Mesothelial cell of epicardium (in vitro differentiated cells): ENCODE measurements at regions not wholly inside any gene's neighbourhood (a gene's known extent, or its start where the extent isn't known, plus 50 kb on each side); places are given as distances from the start of the nearest gene placed in this dataset.
"Not testable (repeated sequence)": the region's sequence is repeated elsewhere in the genome, so short reads cannot be mapped to it uniquely, and the experiment has no call there.

ENCODE experiments used
- DNase-seq, 2 experiments: peaks; one replicate each; pipeline ENCODE4 v3.0.0; 2021; ENCODE audit warnings: low spot score in 2 of 2; ENCODE audit not compliant: unreplicated experiment in 2 of 2
- H3K27ac Mint-ChIP-seq: 2 replicates; pipeline ENCODE4 v1.8.0; 2021; ENCODE audit warnings: mixed read lengths
- H3K27me3 Mint-ChIP-seq: 2 replicates; pipeline ENCODE4 v1.8.0; 2021; ENCODE audit warnings: low read depth, mixed read lengths
- H3K36me3 Mint-ChIP-seq: 2 replicates; pipeline ENCODE4 v1.8.0; 2021; ENCODE audit warnings: mixed read lengths
- H3K4me1 Mint-ChIP-seq: 2 replicates; pipeline ENCODE4 v1.8.0; 2021; ENCODE audit warnings: mixed read lengths
- H3K4me3 Mint-ChIP-seq: 2 replicates; pipeline ENCODE4 v1.8.0; 2021; ENCODE audit warnings: mild to moderate bottlenecking, moderate library complexity, mixed read lengths
- H3K9me3 Mint-ChIP-seq: 2 replicates; pipeline ENCODE4 v1.8.0; 2021; ENCODE audit warnings: mixed read lengths
- CTCF ChIP-seq: fragments of 200-600 bp; sonication (generic); IDR thresholded peaks from one replicate; pipeline ENCODE4 v1.5.0; 2021; ENCODE audit warnings: antibody characterized with exemption; ENCODE audit not compliant: unreplicated experiment

- no peaks in the 10 kb centered on the region for H3K4me1 Mint-ChIP-seq
- TF ChIP-seq CTCF = no peak
- no peaks in the 10 kb centered on the region for H3K9me3 Mint-ChIP-seq
- no peak overlapping the region for H3K27ac Mint-ChIP-seq
- no peaks in the 10 kb centered on the region for H3K27me3 Mint-ChIP-seq
- no peak overlapping the region for H3K4me3 Mint-ChIP-seq
- no peaks in the 10 kb centered on the region for H3K36me3 Mint-ChIP-seq
- DNase-seq = no peak
Measured at GRCh38 chr6:164079275-164079600, 664.7 kb downstream of the QKI start.

DNA sequence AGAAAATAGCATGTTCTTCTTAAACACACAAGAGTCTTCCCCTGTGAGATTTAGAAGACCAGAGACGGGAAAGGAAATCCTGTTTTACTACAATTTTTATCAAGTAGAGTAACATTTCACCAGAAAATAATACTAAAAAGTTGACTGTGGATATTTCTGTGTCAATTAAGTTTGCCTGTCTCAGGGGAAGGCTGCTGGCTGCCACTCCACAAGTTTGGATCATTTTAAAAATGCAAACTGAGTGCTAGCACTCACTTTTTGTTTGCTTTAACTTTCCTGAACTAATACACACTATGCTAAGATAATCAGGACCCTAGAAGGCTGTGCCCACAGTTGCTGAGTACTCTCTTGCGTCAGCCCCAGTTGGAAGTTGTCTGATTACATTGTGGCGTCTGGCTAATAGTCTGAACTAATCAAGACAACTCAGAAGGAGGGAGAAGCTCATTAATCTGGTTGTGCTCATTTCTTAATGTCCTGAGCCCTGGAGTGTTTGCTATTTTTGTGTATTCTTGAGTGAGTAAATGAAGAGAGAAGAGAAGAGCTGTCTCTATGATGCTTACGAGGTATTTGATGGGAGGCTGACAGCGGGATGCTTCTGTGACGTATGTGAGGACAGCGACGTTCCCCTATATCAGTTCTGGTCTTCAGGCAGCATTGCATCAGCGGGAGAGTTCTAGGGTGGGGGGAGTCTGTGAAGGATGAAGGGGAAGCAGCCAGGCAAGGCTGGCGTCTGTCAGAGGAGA is 664.2 kb downstream of the QKI start:
- Mint-ChIP-seq H3K27me3 (no peaks in the 10 kb centered on the region), H3K9me3 (no peaks in the 10 kb centered on the region), H3K27ac (no peak overlapping the region), H3K36me3 (no peaks in the 10 kb centered on the region), H3K4me3 (no peak overlapping the region), H3K4me1 (no peaks in the 10 kb centered on the region)
- no peak for DNase-seq
- no peak for TF ChIP-seq CTCF

DNA sequence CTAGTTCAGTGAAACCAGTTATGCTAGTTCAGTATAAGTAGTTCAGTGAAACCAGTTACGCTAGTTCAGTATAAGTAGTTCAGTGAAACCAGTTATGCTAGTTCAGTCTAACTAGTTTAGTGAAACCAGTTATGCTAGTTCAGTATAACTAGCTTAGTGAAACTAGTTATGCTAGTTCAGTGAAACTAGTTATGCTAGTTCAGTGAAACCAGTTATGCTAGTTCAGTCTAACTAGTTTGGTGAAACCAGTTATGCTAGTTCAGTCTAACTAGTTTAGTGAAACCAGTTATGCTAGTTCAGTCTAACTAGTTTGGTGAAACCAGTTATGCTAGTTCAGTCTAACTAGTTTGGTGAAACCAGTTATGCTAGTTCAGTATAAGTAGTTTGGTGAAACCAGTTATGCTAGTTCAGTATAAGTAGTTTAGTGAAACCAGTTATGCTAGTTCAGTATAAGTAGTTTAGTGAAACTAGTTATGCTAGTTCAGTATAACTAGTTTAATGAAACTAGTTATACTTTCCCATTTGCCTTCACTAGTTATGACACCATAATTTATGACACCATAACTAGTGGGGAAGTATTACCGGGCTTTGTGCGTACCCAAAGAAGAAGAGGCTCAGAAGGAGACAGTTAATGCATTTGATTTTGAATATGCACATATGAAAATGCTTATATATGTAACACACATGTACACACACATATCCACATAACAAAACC is 662.5 kb downstream of the QKI start:
- not testable (repeated sequence) for DNase-seq, H3K36me3 Mint-ChIP-seq, H3K4me3 Mint-ChIP-seq, H3K27ac Mint-ChIP-seq, H3K27me3 Mint-ChIP-seq, H3K9me3 Mint-ChIP-seq, H3K4me1 Mint-ChIP-seq

DNA sequence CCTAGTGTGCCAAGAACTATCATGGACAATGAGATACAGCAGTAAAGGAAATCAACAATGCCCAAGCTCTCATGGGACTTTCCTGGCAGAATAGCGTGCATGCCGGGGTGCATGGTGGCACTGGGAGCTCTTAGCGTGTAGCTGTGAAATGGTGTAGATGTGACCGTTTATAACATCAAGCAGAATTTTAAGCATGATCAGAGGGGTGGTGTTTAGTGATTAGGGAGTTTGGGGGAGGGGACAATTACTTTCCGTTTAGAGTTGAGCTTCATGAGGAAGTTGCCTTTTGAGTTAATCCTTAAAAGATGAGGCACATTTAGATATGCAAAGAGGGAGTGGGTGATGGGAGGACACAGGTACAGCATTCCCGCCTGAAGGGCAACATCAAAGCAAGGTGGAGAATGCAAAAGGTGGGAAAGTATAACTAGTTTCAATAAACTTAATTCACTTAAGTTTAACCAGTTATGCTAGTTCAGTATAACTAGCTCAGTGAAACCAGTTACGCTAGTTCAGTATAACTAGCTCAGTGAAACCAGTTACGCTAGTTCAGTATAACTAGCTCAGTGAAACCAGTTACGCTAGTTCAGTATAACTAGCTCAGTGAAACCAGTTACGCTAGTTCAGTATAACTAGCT is 661.6 kb downstream of the QKI start:
- DNase-seq = no peak
- Mint-ChIP-seq H3K36me3 (no peaks in the 10 kb centered on the region), H3K27me3 (no peaks in the 10 kb centered on the region), H3K9me3 (peaks cover 4% of the 10 kb centered on the region), H3K27ac (no peak overlapping the region), H3K4me1 (no peaks in the 10 kb centered on the region), H3K4me3 (no peak overlapping the region)
- no peak for TF ChIP-seq CTCF

DNA sequence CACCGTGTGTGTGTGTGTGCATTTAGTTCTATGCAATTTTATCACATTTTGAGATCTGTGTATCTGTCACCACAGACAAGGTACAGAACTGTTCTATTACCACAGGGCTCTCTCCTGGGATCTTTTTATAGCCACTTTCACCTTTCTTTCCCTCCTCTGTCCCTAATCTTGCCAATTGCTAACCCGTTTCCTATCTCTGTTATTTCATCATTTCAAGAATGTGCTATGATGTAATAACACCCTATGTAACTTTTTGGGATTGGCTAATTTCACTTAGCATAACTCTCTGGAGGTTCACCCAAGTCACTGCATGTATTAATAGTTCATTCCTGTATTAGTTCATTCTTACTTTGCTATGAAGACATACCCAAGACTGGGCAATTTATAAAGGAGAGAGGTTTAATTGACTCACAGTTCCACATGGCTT is 657.7 kb downstream of the QKI start:
- H3K27me3 Mint-ChIP-seq = no peaks in the 10 kb centered on the region
- TF ChIP-seq CTCF = no peak
- H3K36me3 Mint-ChIP-seq = no peaks in the 10 kb centered on the region
- peaks cover 4% of the 10 kb centered on the region for H3K9me3 Mint-ChIP-seq
- no peak for DNase-seq
- no peak overlapping the region for H3K4me3 Mint-ChIP-seq
- H3K4me1 Mint-ChIP-seq = no peaks in the 10 kb centered on the region
- H3K27ac Mint-ChIP-seq = no peak overlapping the region

- Mint-ChIP-seq H3K27me3 (no peaks in the 10 kb centered on the region), H3K4me3 (no peak overlapping the region), H3K36me3 (no peaks in the 10 kb centered on the region), H3K4me1 (no peaks in the 10 kb centered on the region), H3K9me3 (peaks cover 4% of the 10 kb centered on the region), H3K27ac (no peak overlapping the region)
- TF ChIP-seq CTCF = no peak
- DNase-seq = no peak
Measured at GRCh38 chr6:164069350-164069990, 655.0 kb downstream of the QKI start.
